ENCODE measurements at regions not wholly inside any gene's neighbourhood (a gene's known extent, or its start where the extent isn't known, plus 50 kb on each side); places are given as distances from the start of the nearest gene placed in this dataset.

- no peak for TF ChIP-seq POLR2AphosphoS5 (IDR thresholded peaks at IDR 0.05; ENCODE audit: low read depth, low read length)
- TF ChIP-seq REST (IDR thresholded peaks at IDR 0.05; ENCODE audit: insufficient read depth in 1 of 2, low read depth in 2 of 2, low read length in 2 of 2) = no peak
- TF ChIP-seq SIN3A (IDR thresholded peaks at IDR 0.05; ENCODE audit: borderline replicate concordance, insufficient read depth, low read length) = no peak
- no peak for TF ChIP-seq FOXP2 (optimal IDR thresholded peaks at IDR 0.05; ENCODE audit: borderline replicate concordance, extremely low read depth, extremely low read length, insufficient read depth)
Observed at GRCh38 chr2:123153041-123153440, 872.0 kb upstream of the CNTNAP5 start.

Measured in PFSK-1 (cell line).